Hepatocyte (in vitro differentiated cells): ENCODE measurements at regions not wholly inside any gene's neighbourhood (a gene's known extent, or its start where the extent isn't known, plus 50 kb on each side); places are given as distances from the start of the nearest gene placed in this dataset.

Experiments used
- EZH2phosphoT487 ChIP-seq: fragments of 200-600 bp; sonication (generic); IDR thresholded peaks from one replicate; pipeline ENCODE4 v1.6.1; 2018; ENCODE audit warnings: antibody characterized with exemption, mild to moderate bottlenecking, low read depth, moderate library complexity; ENCODE audit not compliant: unreplicated experiment, severe bottlenecking
- TF ChIP-seq, protein P1 (sequence below): fragments of 200-600 bp; sonication (generic); IDR thresholded peaks from 2 replicates; pipeline ENCODE4 v1.5.1; 2016; ENCODE audit warnings: antibody characterized with exemption, mild to moderate bottlenecking; ENCODE audit not compliant: poor library complexity

- TF ChIP-seq, protein P1, sequence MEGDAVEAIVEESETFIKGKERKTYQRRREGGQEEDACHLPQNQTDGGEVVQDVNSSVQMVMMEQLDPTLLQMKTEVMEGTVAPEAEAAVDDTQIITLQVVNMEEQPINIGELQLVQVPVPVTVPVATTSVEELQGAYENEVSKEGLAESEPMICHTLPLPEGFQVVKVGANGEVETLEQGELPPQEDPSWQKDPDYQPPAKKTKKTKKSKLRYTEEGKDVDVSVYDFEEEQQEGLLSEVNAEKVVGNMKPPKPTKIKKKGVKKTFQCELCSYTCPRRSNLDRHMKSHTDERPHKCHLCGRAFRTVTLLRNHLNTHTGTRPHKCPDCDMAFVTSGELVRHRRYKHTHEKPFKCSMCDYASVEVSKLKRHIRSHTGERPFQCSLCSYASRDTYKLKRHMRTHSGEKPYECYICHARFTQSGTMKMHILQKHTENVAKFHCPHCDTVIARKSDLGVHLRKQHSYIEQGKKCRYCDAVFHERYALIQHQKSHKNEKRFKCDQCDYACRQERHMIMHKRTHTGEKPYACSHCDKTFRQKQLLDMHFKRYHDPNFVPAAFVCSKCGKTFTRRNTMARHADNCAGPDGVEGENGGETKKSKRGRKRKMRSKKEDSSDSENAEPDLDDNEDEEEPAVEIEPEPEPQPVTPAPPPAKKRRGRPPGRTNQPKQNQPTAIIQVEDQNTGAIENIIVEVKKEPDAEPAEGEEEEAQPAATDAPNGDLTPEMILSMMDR: no peak
- TF ChIP-seq EZH2phosphoT487: no peak
Measured at GRCh38 chr1:147824798-147825197, 64.4 kb upstream of the GJA5 start.
